Neutrophil (primary cell): ENCODE measurements at regions not wholly inside any gene's neighbourhood (a gene's known extent, or its start where the extent isn't known, plus 50 kb on each side); places are given as distances from the start of the nearest gene placed in this dataset.

ENCODE experiments used
- H3K27ac ChIP-seq: fragments of 200-600 bp; sonication (generic); 2 replicates; pipeline ENCODE4 v1.5.1; 2016; ENCODE audit warnings: mild to moderate bottlenecking, moderate library complexity
- H3K27me3 ChIP-seq: fragments of 200-600 bp; sonication (generic); 2 replicates; pipeline ENCODE4 v1.6.0; 2016; ENCODE audit warnings: mild to moderate bottlenecking
- H3K36me3 ChIP-seq: fragments of 200-600 bp; sonication (generic); 2 replicates; pipeline ENCODE4 v1.5.1; 2017
- H3K4me1 ChIP-seq, 2 experiments: fragments of 200-600 bp in 1 of 2; sonication (generic) in 1 of 2; 1 replicate in 1 of 2; 2 replicates in 1 of 2; pipeline versions ENCODE4 v1.5.1 to v1.6.1; 2013 to 2016; ENCODE audit warnings: low read depth in 1 of 2, low read length in 1 of 2, mild to moderate bottlenecking in 1 of 2, moderate library complexity in 1 of 2; ENCODE audit not compliant: control insufficient read depth in 1 of 2, insufficient read depth in 1 of 2
- H3K4me3 ChIP-seq, 2 experiments: fragments of 200-600 bp in 1 of 2; sonication (generic) in 1 of 2; 1 replicate in 1 of 2; 2 replicates in 1 of 2; pipeline ENCODE4 v1.5.1; 2013 to 2016; ENCODE audit warnings: low read depth in 1 of 2, low read length in 1 of 2, mild to moderate bottlenecking in 1 of 2, moderate library complexity in 1 of 2
- H3K9me3 ChIP-seq: fragments of 200-600 bp; sonication (generic); 2 replicates; pipeline ENCODE4 v1.5.1; 2016
- CTCF ChIP-seq: fragments of 200-600 bp; sonication (generic); IDR thresholded peaks from 2 replicates; pipeline ENCODE4 v1.5.1; 2016; ENCODE audit warnings: antibody characterized with exemption

DNA sequence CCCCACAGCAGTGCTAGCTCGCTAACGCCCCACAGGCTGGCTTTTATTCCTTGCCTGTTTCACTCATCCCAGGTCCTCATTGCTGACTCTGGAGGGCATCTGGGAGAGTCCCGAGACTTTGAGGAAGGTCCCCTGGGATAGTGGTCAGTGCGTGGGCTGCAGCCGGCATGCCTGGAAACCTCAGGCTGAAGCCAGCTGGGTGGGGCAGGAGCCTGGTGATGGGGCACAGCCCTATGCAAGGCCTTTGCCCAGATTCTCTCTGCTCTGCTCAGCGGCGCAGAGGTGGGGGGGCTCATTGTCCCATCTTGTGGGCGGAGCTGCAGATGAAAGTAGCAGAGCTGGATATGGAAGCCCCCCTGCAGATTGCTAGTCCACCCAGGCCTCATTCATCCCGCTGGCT, 55.7 kb upstream of the SMAD6 start:
- Histone ChIP-seq H3K27ac (no peak overlapping the region), H3K9me3 (no peaks in the 10 kb centered on the region), H3K4me3 (no peak overlapping the region), H3K27me3 (no peaks in the 10 kb centered on the region), H3K36me3 (no peaks in the 10 kb centered on the region), H3K4me1 (no peaks in the 10 kb centered on the region)
- no peak for TF ChIP-seq CTCF

DNA sequence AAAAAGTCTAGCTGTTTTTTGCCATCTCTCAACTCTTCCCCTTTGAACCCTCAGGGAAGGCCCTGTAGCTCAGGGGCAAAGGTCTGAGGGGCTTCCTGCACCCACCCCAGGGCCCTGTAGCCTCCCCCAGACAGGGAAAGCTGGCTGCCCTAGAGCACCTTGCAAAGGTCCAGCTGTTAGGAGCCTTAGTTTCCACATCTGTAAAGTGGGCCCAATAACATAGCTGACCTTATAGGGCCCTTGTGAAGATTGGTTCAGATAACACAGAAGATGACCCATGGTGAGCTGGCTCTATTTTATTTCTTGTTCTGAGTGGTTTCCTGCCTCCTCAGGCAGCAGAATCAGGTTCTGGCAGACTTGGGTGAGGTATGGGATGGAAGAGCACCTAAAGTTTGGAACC, 55.2 kb upstream of the SMAD6 start:
- Histone ChIP-seq H3K9me3 (no peaks in the 10 kb centered on the region), H3K36me3 (no peaks in the 10 kb centered on the region), H3K27me3 (no peaks in the 10 kb centered on the region), H3K27ac (no peak overlapping the region), H3K4me3 (no peak overlapping the region), H3K4me1 (no peaks in the 10 kb centered on the region)
- TF ChIP-seq CTCF, result no peak

DNA sequence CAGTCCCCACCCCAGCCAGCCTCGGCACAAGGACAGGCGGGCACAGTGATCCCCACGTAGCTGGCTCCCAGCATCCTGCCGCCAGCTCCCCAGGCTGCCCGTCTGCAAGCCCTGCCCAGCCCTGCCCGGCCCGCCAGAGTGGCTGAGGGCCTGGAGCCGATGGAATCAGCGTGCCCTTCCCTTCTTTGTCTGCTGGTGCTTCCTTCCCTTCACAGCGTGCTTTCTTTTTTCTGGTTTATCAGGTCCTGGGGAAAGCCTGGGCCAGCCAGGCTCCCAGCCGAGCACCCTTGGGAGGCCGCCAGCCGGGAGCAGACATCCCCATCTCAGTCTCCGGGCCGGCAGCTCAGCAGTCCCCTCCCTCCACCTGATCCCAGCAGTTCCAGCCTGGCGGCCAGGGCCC, 54.7 kb upstream of the SMAD6 start:
- Histone ChIP-seq H3K27ac (no peak overlapping the region), H3K4me3 (no peak overlapping the region)

DNA sequence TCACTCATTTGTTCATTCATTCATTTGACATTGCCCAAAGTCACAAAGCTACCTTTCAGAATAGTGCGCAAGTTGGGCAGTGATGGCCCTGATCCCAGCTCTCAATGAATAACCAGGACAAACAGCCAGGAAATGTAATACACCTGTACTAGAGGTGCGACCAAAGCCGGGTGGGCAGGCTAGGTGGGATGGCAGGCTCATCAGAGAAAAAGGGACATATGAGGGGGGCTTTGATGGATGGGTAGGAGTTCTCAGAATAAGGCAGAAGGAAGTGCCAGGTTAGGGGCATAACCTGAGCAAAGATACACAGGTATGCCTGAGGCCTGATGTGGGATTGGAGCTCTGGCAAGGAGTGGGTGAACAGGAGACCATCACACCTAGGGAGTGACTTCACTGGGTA, 53.4 kb upstream of the SMAD6 start:
- no peak for TF ChIP-seq CTCF
- peaks cover 2% of the 10 kb centered on the region for H3K27me3 ChIP-seq
- H3K27ac ChIP-seq, result no peak overlapping the region
- no peaks in the 10 kb centered on the region for H3K4me1 ChIP-seq
- H3K9me3 ChIP-seq, result no peaks in the 10 kb centered on the region
- no peak overlapping the region for H3K4me3 ChIP-seq
- H3K36me3 ChIP-seq, result no peaks in the 10 kb centered on the region

More for the DNA sequence above, 54.7 kb upstream of the SMAD6 start:
- Histone ChIP-seq H3K36me3 (no peaks in the 10 kb centered on the region), H3K4me1 (no peaks in the 10 kb centered on the region), H3K9me3 (no peaks in the 10 kb centered on the region), H3K27me3 (no peaks in the 10 kb centered on the region)
- no peak for TF ChIP-seq CTCF

- no peak for TF ChIP-seq CTCF
Observed at GRCh38 chr15:66649235-66649984, 52.6 kb upstream of the SMAD6 start.

More at GRCh38 chr15:66649235-66649984, 52.6 kb upstream of the SMAD6 start:
- H3K36me3 ChIP-seq, result no peaks in the 10 kb centered on the region
- H3K27ac ChIP-seq, result no peak overlapping the region
- H3K4me3 ChIP-seq, result no peak overlapping the region
- H3K9me3 ChIP-seq, result no peaks in the 10 kb centered on the region
- H3K4me1 ChIP-seq, result no peaks in the 10 kb centered on the region
- H3K27me3 ChIP-seq, result peaks cover 11% of the 10 kb centered on the region
